ENCODE measurements at regions not wholly inside any gene's neighbourhood (a gene's known extent, or its start where the extent isn't known, plus 50 kb on each side); places are given as distances from the start of the nearest gene placed in this dataset.
"Not testable (repeated sequence)": the region's sequence is repeated elsewhere in the genome, so short reads cannot be mapped to it uniquely, and the experiment has no call there.

- WGBS, 5 donors: 38 to 54% (median 47%) methylated on average over 9 of the region's 9 CpGs
- H3K9me3 ChIP-seq: peaks cover 0 to 15% (median 8%) of the 10 kb centered on the region in 8 donors
- peak overlapping the region; percentile 68 to 97 (median 88) for H3K27ac ChIP-seq
- TF ChIP-seq, protein P1, sequence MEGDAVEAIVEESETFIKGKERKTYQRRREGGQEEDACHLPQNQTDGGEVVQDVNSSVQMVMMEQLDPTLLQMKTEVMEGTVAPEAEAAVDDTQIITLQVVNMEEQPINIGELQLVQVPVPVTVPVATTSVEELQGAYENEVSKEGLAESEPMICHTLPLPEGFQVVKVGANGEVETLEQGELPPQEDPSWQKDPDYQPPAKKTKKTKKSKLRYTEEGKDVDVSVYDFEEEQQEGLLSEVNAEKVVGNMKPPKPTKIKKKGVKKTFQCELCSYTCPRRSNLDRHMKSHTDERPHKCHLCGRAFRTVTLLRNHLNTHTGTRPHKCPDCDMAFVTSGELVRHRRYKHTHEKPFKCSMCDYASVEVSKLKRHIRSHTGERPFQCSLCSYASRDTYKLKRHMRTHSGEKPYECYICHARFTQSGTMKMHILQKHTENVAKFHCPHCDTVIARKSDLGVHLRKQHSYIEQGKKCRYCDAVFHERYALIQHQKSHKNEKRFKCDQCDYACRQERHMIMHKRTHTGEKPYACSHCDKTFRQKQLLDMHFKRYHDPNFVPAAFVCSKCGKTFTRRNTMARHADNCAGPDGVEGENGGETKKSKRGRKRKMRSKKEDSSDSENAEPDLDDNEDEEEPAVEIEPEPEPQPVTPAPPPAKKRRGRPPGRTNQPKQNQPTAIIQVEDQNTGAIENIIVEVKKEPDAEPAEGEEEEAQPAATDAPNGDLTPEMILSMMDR (IDR thresholded peaks at IDR 0.05 in 8 of 11, conservative IDR thresholded peaks at IDR 0.05 in 3 of 11): peak in 1 of 11 experiments; percentile 5
- TF ChIP-seq POLR2A (IDR thresholded peaks at IDR 0.05) (no peak), POLR2AphosphoS5 (IDR thresholded peaks at IDR 0.05) (peak in 1 of 3 donors; percentile 42)
- H3K36me3 ChIP-seq: no peaks in the 10 kb centered on the region
- peak overlapping the region in 2 of 8 donors; percentile 0 to 47 for H3K4me3 ChIP-seq
- no peaks in the 10 kb centered on the region for H3K27me3 ChIP-seq (replicated peaks in 1 of 7)
- intact Hi-C loops (cut with DNase I; ENCODE audit: low total_unique reads): no loop called here
- peaks cover 0 to 44% (median 20%) of the 10 kb centered on the region in 6 donors for H3K4me1 ChIP-seq
- DNase-seq: peak; percentile 86
These were observed 410.1 kb downstream of the MAT2B start for GRCh38 chr5:163915481-163915961.

DNA sequence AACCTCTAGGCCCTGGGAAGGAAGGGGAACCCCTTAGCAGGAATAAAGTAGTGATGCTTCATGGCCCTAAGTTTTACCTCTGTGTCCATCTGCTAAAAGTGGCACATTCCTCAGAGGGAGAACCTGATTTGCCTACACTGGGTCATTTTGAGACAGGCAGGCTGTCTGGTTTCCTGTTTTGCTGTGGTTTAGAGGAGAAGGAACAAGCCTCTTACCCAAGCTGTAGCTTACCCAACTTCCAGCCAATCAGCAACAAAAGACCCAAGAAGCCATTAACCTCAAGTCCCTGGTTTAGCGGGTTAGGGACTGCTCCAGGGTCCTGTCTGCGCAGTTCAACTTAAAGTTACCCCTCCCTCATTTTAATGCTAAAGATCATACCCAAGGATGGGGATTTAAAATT, 411.0 kb downstream of the MAT2B start:
- Histone ChIP-seq H3K4me3 (peak overlapping the region in 1 of 8 donors; percentile 47), H3K27me3 (replicated peaks in 1 of 7) (no peaks in the 10 kb centered on the region), H3K27ac (peak overlapping the region; percentile 68 to 97 (median 88)), H3K9me3 (peaks cover 0 to 24% (median 16%) of the 10 kb centered on the region in 8 donors), H3K36me3 (no peaks in the 10 kb centered on the region), H3K4me1 (peaks cover 0 to 44% (median 20%) of the 10 kb centered on the region in 6 donors)
- intact Hi-C loops (cut with DNase I; ENCODE audit: low total_unique reads): no loop called here
- TF ChIP-seq, protein P1 (IDR thresholded peaks at IDR 0.05 in 8 of 11, conservative IDR thresholded peaks at IDR 0.05 in 3 of 11): no peak
- peak in 1 of 3 donors; percentile 65 for TF ChIP-seq POLR2AphosphoS5 (IDR thresholded peaks at IDR 0.05)
- no peak for TF ChIP-seq POLR2A (IDR thresholded peaks at IDR 0.05)
- 26 to 40% (median 35%) methylated on average over 2 of the region's 2 CpGs for WGBS, 5 donors
- no peak for DNase-seq

DNA sequence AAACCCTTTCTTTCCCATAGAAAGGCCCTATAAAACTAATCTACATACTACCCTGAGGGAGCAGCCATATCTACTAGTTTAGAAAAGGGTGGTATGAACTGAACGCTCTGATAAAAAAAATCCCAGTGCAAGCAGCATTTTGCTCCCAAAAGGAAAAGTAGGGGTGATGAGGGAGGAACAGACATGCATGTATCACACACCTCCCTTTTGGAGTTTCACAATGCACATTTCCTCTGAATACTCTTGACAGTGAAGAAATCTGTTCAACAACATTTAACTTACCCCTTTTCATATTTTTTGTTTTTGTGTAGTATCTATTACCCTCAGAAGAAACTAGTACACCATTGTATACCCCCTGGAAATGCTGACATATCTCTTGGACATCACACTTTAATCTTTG, 411.4 kb downstream of the MAT2B start:
- Histone ChIP-seq H3K27me3 (replicated peaks in 1 of 7) (no peaks in the 10 kb centered on the region), H3K36me3 (no peaks in the 10 kb centered on the region), H3K4me3 (peak overlapping the region in 1 of 8 donors; percentile 47), H3K27ac (peak overlapping the region; percentile 68 to 97 (median 88)), H3K4me1 (peaks cover 0 to 44% (median 20%) of the 10 kb centered on the region in 6 donors), H3K9me3 (peaks cover 0 to 29% (median 20%) of the 10 kb centered on the region in 8 donors)
- DNase-seq: no peak
- WGBS, 5 donors: 39 to 74% (median 65%) methylated on average over 1 of the region's 1 CpG
- intact Hi-C loops (cut with DNase I; ENCODE audit: low total_unique reads): no loop called here
- TF ChIP-seq, protein P1 (IDR thresholded peaks at IDR 0.05 in 8 of 11, conservative IDR thresholded peaks at IDR 0.05 in 3 of 11): no peak
- TF ChIP-seq POLR2AphosphoS5 (IDR thresholded peaks at IDR 0.05) (no peak), POLR2A (IDR thresholded peaks at IDR 0.05) (no peak)

DNA sequence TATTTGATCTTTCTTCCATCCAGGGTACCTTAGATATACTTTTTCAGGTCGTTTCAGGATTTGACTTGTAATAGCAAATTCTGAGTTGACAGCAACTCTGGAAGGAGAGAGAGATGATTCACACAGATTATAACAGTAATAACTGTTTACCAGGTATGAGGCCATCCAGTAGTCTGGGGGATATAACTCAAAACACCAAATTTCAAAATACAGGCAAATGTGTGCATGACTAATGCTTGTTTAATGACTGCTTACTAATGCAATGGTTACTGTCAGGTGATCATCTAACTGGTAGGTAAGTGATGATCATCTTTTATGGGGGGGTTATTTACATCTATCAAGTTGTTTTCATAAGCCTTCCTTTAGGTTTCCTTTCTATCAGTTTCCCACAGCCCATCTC, 412.3 kb downstream of the MAT2B start:
- DNase-seq: no peak
- Histone ChIP-seq H3K27ac (peak overlapping the region in 4 of 8 donors; percentile 88 to 97 (median 91)), H3K36me3 (no peaks in the 10 kb centered on the region), H3K9me3 (peaks cover 0 to 33% (median 20%) of the 10 kb centered on the region in 8 donors), H3K4me3 (peak overlapping the region in 1 of 8 donors; percentile 47), H3K4me1 (peaks cover 0 to 44% (median 20%) of the 10 kb centered on the region in 6 donors), H3K27me3 (replicated peaks in 1 of 7) (no peaks in the 10 kb centered on the region)
- intact Hi-C loops (cut with DNase I; ENCODE audit: low total_unique reads): no loop called here
- TF ChIP-seq, protein P1 (IDR thresholded peaks at IDR 0.05 in 8 of 11, conservative IDR thresholded peaks at IDR 0.05 in 3 of 11): no peak
- TF ChIP-seq POLR2AphosphoS5 (IDR thresholded peaks at IDR 0.05) (no peak), POLR2A (IDR thresholded peaks at IDR 0.05) (no peak)
- WGBS, 5 donors: 52 to 82% (median 60%) methylated on average over 1 of the region's 1 CpG

DNA sequence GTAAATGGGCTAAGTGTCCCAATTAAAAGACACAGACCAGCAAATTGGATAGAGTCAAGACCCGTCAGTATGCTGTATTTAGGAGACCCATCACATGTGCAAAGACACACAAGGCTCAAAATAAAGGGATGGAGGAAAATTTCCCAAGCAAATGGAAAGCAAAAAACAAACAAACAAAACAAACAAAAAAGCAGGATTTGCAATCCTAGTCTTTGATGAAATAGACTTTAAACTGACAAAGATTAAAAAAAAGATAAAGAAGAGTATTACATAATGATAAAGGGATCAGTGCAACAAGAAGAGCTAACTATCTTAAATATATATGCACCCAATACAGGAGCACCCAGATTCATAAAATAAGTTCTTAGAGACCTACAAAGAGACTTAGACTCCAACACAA, 429.6 kb downstream of the MAT2B start:
- DNase-seq; H3K36me3 ChIP-seq; intact Hi-C loops (cut with DNase I; ENCODE audit: low total_unique reads); H3K4me3 ChIP-seq; H3K27me3 ChIP-seq (replicated peaks in 1 of 7); H3K27ac ChIP-seq; H3K4me1 ChIP-seq: not testable (repeated sequence)
- WGBS, 5 donors: 76 to 88% (median 84%) methylated on average over 1 of the region's 1 CpG
- peaks cover 0 to 20% (median 4%) of the 10 kb centered on the region in 8 donors for H3K9me3 ChIP-seq
